GM12891 (cell line): ENCODE measurements at regions not wholly inside any gene's neighbourhood (a gene's known extent, or its start where the extent isn't known, plus 50 kb on each side); places are given as distances from the start of the nearest gene placed in this dataset.

Experiments used
- POLR2A ChIP-seq: IDR thresholded peaks from 2 replicates; pipeline ENCODE4 v1.6.1; 2011; ENCODE audit warnings: low read depth, low read length, control low read depth
- POLR2AphosphoS5 ChIP-seq: IDR thresholded peaks from 2 replicates; pipeline ENCODE4 v1.6.1; 2011; ENCODE audit warnings: low read depth, low read length, control low read depth

- TF ChIP-seq POLR2AphosphoS5, result no peak
- no peak for TF ChIP-seq POLR2A
These were observed 459.7 kb downstream of the MID1IP1 start for GRCh38 chrX:39260965-39261364.
